A673 (cell line): ENCODE measurements at regions not wholly inside any gene's neighbourhood (a gene's known extent, or its start where the extent isn't known, plus 50 kb on each side); places are given as distances from the start of the nearest gene placed in this dataset.

ENCODE experiments used
- EZH2 ChIP-seq: fragments of 200-600 bp; sonication (generic); IDR thresholded peaks from 2 replicates; pipeline ENCODE4 v1.6.1; 2017; ENCODE audit warnings: borderline replicate concordance, low read depth, mild to moderate bottlenecking, mixed read lengths, antibody characterized with exemption, low read length; ENCODE audit not compliant: poor library complexity, severe bottlenecking
- TF ChIP-seq, protein P1 (sequence below): fragments of 300-800, 200-600 bp; sonication (generic); conservative IDR thresholded peaks from 2 replicates; pipeline ENCODE4 v1.5.1; 2017; ENCODE audit warnings: low read depth, mild to moderate bottlenecking, antibody characterized with exemption, low read length, moderate library complexity, mixed read lengths

DNA sequence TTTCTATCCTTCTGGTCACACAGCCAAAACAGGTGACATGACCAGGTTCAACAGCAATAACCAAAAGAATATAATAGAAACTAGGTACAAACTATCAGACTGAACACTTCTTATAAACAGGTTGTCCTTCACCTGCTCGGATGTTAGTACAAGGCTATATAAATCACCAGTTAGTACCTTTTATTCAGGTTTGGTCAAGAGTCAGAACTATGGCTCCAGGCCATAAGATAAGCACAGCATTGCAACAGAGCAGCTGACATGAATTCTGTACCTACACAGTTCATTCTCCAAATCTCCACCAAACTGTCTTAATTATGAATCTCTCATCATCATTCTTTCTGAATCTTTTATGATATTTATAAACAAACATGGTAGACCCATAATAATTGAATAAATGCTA, 123.9 kb downstream of the DIO2 start:
- TF ChIP-seq, protein P1, sequence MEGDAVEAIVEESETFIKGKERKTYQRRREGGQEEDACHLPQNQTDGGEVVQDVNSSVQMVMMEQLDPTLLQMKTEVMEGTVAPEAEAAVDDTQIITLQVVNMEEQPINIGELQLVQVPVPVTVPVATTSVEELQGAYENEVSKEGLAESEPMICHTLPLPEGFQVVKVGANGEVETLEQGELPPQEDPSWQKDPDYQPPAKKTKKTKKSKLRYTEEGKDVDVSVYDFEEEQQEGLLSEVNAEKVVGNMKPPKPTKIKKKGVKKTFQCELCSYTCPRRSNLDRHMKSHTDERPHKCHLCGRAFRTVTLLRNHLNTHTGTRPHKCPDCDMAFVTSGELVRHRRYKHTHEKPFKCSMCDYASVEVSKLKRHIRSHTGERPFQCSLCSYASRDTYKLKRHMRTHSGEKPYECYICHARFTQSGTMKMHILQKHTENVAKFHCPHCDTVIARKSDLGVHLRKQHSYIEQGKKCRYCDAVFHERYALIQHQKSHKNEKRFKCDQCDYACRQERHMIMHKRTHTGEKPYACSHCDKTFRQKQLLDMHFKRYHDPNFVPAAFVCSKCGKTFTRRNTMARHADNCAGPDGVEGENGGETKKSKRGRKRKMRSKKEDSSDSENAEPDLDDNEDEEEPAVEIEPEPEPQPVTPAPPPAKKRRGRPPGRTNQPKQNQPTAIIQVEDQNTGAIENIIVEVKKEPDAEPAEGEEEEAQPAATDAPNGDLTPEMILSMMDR = no peak
- TF ChIP-seq EZH2 = no peak
